NCI-H2171 treated with DMSO at 0.1 percent for 48 hours (cell line): ENCODE measurements at regions not wholly inside any gene's neighbourhood (a gene's known extent, or its start where the extent isn't known, plus 50 kb on each side); places are given as distances from the start of the nearest gene placed in this dataset.

Source experiments
- DNase-seq: peaks from one replicate; lab custom pipeline; 2025; lab: John Stamatoyannopoulos, UW

DNA sequence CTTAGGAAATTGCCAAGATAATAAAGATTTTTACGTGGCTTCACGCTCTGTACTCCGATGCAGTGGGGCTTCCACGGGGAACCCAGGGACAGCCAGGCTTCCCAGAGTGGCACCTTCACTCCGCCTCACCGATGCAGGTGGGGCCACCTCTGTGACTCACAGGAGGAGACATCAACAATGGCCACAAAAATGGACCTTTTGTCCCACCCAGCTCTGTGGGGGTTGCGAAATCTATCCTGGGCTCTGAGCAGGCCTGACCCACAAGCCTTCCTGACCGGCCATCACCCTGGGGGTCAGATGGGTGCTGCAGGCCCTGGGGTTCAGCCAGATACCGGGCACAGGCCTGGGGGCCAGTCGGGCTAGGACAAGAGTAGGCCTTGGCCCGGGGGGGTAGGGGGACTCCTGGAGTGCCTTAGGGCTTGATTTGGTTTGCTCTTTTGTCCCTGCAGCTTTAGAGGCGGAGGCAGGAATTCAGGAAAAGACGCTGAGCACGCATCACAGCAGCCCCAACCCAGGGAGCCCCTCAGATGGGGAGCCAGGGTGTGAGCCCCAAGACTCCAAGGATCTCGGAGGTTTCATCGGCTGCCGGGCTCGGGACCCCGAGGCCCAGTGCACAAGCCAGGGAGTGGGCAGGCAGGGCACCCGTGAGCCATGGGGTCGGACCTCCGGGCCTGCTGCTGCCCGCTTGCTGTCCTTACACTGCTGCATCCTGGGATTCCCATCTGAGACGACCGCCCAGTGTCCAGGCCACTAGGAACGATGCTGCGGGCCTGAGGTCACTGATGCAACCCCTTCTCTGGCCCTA, 136.5 kb upstream of the NKX1-1 start:
- no peak for DNase-seq

DNA sequence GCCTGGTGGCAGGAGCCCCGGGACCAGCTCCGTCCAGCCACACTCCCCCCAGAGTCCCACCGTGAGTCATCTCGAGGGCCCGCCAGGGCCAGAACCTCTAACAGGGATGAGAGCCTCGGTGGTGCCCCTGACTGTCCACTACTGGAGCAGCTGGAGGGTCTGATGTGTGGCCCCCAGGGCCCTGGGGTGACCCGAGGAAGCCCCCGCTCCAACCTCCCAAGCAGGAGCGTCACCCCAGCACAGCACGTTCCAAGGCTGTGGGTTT, 135.9 kb upstream of the NKX1-1 start:
- no peak for DNase-seq

DNA sequence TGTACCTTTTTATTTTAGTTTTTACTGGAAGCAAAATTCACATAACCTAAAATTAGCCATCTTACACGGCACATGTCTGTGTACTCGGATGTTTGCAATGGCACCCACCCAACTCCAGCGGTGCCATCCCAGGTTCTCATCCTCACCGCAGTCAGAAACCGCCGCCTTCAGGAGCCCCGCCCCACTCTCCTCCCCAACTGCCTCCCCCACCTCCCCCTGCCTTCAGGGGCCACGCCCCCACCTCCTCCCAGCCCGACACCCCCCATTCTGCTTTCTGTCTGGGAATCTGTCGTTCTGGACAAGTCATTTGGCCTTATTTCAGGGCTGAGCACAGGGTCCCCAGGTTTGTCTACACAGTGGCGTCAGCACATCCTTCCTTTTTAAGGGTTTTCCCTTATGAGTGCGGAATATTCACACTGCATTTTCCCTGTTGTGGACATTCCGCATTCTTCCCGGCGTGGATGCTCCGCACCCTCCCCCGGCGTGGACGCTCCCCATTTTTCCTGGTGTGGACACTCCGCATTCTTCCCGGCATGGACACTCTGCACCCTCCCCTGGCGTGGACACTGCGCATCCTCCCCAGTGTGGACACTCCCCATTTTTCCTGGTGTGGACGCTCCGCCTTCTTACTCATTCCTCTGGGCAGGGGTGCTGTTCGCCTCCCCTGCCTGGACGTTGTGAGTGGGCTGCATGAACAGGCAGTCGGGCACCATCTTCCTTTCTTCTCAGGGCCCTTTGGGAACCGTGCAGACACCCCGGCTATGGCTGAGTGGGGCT, 135.4 kb upstream of the NKX1-1 start:
- DNase-seq: no peak

DNA sequence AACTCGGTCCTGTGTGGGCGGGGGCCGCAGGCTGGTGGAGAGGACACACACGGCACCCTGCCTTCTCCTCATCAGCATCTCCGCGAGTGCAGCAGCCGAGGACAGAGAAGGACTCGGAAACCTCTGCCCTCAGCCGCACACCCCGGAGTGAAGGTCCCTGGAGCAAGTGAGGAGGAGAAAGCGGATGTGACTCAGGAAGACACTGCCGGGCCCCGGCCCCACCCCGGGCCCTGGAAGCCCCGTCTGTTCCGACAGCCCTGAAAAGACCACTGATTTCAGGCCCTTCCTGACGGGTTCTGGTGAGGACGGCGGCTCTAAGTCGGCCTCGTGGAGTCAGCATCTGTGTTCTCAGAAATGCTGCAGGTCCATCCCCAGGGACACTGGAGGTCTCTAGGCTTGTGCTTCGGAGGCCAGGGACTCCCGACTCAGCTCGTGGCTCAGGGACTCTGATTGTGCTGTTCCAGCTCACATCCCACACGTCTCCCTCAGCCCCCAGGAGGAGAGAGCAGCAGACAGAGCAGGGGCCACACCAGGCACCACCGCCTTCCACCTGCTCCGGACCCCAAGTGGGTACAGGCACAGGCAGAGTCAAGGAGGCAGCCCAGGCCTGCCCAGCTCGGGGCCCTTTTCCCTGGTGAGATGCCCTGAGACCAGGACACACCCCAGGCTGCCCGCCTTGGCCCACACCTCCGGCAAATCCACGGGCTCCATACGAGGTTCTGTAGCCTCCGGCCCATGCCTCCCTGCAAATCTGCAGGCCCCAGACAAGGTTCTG, 134.5 kb upstream of the NKX1-1 start:
- no peak for DNase-seq

DNA sequence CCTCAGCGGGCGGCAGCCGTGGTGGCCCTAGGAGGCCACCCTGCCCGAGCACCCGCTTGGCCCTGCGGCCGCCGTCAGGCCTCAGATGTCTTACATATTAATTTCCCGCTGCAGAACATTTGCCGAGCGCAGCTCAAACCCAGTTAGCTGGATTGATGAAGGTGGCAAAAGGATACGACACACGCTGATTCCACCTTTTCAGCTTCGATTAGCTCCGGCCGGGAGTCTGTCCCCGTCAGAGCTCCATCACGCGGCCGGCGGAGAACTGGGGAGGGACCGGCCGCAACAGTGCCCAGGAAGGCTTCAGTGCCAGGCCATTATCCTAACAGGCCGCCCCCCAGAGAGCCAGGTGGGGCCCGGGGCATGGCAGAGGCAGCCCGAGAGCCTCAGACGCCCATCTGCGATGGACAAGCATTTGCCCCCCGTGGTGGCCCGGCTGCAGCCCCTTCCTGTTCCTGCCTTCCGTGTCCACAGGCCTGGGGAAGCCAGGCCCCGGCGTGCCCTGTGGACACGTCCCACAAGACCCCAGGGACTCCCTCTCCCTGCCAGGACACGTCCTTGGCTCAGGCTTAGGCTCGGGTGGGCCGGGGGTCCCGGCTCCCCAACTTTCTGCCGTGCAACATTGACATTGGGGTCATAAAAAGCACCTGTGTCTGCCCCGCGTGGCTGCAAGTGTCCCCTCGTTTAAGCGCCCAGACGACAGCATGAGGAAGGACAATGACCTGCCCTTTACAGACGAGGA, 133.8 kb upstream of the NKX1-1 start:
- no peak for DNase-seq

DNA sequence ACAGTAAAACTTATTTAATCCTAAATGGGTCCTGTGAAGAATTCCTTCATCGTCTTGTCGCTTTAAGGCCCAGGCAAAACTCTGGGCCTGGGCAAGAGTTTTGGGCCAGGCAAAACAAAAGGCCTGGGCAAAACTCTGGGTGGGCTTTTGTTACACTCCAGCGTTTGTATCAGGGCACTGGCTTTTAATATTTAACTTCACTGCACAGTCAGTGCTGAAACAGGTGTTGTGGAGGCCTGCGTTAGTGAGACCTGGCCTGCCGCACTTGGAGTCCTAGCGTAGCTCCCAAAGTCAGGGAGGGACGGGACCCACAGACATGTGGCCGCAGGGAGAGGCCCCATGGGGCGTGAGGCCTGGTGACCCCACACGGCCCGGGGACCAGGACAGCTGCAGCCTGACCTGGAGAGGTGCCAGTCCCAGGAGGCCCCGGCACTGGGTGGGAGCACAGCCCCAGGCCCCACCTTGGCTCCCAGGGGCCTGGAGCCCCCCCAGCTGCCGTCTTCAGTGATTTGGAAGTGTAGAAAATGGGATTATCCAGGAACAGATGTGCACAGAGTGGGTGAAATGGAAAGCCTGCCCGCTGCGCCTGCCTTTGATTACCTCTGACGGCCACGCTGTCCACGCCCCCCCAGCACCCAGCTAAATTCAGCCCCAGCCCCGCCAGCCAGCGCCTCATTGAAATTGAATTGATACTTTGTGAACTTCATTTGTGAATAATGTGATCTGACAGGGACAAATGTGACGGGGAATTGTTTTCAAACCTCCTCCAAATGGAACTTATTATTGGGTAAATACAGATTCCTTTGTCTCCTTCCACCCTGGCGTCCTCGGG, 132.9 kb upstream of the NKX1-1 start:
- no peak for DNase-seq

DNA sequence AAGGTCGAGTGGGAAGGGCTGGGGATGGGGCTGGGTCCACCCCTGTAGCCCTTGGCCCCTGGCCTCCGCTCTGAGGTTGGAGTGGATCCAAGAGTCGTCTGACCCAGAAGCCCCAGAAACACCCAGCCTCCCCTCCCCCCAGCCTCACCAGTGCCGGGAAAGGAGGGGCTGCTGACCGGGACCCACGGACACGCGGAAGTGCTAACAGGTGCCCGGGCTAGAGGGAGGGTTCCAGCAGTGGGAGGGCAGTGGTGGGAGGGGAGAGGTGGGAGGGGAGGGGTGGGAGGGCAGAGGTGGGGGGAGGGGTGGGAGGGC, 131.8 kb upstream of the NKX1-1 start:
- DNase-seq: no peak

DNA sequence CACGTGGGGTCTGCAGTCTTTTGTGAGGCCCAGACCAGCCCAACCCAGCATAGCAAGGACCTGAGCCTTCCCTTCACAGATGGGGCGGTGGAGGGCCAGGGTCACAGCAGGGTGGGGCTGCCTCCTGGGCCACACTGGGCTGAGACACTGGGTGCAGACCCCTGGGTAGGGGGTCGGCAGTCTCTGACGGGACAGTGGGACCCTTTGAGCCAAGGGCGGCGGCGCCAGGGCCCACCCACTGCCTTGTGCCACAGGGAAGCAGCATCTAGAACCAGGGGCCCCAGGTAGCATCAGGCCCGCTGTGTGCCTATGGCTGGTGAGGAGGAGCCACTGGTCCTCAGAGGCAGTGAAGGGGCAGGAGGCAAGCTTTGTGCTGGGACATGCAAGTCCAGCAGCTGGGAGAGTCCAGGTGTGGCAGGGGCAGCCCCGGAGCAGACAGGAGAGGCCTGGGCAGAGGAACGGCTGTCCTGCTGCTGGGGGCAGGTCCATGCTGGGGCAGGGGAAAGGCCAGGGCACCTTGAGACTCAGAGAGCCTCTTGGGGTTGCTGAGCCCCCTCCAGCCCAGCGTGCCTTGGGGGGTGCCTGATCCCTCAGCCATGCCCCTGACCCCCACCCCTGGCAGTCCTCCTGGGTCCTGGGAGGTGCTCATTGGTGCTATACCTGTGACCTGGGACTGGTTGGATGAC, 131.3 kb upstream of the NKX1-1 start:
- no peak for DNase-seq

DNA sequence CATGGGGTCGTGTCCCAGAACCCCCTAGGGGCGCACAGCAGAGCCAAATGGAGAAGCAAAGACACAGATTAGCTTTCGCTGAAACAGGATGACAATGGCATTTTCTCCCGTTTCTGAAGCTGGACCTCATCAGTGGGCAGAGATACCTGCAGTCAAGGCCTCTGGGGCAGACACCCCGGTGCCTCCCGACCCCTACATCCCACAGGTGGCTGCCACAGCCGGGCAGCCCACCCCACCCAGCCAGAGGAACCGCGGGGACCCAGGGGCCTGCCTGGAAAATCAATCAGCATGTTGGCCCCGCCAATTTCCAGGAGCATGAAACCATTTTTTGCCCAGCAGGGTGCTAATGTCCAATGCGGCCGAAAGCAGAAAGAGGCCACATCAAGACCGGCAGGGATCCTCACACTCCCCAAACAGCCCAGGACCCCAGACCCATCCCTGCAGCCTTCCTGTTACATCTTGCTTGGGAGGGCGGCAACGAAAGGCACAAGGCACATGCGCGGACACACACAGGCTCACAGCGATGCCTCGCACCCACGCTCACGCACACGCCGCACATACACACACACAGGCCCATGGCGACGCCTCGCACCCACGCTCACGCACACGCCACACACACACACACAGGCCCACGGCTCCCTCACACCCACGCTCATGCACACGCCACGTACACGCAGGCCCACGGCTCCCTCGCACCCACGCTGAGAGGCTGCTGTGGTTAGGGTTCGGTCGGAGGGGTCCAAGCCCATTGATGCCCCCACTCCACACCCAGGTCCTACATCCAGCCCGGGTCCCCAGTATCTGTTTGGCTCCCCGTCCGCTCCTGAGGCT, 130.6 kb upstream of the NKX1-1 start:
- no peak for DNase-seq

DNA sequence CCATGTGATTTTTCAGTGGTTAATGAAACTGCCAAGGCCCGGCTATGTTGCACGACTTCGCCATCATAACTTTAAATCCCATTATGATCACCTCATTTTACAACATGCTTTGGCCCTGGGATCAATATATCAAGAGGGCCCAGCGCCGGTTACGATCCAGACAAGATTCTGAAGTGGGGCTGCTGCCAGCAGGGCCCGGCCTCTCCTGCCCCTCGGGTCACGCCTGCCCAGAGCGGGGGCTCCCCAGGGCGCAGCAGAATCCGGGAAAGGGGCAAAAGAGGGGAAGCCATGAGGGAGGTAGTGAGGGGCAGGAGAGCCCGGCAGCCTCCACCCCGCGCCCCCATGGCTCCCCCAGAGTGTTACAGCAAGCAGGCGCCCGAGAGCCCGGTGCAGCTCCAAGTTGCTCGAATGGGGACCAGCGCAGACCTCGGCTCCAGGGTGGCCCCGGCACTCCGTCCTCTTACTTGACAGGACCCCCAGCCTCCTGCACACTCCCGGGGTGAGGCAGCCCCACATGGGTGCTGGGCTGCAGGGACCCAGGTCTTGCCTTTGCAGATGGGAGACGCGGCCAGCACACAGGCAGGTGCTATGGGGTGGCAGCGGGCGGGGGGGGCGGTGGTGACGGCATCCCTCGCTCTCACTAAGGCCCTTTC, 129.8 kb upstream of the NKX1-1 start:
- no peak for DNase-seq

DNA sequence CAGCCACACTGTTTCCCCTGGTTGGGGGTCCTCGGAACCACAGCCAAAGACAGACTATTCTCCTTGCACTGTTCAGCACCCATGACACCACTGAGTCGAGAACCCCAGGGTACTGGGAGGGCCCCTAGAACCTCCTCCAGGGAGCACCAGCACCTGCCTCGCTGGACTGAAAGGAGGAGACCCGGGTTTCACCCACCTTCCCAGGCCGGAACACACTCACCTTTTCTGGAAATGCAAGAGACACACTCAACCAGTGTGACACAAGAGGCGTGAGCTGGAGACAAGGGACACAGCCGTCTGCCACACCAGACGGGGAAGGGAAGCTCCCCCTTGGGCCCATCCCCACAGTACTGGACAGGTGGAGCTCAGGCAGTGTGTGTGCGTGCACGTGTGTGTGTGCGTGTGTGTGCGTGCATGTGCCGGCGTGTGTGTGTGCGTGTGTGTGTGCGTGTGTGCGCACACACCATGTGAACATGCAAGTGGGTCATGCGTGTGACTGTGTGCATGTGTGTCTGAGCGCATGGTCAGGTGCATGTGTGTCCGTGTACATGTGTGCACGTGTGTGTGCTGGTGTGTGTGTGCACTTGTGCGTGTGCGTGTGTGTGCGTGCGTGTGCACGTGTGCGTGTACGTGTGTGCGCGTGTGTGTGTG, 128.8 kb upstream of the NKX1-1 start:
- no peak for DNase-seq

DNA sequence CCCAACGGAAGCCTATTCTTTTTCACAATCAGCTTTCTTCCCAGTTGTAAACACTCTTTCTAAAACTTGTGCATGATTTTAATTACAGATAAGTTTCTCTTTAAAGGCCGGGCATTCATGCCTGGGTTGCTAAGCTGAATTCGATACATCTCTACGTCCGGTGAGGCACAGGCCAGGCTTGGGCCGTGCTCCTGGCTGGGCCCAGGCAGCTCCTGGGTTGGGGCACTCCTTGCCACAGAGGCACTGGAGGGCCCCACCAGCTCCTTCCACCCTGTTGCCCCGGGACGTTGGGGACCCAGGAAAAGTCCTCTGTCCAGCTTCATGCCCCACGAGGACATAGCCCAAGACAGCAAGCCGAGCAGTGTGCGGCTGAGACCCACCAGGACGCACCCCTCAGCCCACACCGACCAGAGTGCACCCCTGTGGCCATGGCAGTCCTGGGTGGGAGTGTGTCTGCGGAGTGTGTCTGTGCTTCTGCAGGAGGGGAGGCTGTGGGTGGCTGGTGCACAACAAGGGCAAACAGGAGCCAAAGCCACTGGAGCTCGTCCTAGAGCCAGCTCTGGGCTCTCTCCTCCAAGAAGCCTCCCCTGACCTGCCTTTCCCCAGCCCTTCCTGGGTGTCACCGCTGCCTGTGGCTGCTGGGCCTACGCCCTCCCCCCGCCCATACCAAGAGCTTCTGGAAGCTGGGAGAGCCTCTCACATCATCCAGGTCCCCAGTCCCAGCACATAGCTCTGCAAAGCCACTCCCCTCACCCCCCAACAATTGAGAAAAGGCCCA, 128.0 kb upstream of the NKX1-1 start:
- DNase-seq: no peak

DNA sequence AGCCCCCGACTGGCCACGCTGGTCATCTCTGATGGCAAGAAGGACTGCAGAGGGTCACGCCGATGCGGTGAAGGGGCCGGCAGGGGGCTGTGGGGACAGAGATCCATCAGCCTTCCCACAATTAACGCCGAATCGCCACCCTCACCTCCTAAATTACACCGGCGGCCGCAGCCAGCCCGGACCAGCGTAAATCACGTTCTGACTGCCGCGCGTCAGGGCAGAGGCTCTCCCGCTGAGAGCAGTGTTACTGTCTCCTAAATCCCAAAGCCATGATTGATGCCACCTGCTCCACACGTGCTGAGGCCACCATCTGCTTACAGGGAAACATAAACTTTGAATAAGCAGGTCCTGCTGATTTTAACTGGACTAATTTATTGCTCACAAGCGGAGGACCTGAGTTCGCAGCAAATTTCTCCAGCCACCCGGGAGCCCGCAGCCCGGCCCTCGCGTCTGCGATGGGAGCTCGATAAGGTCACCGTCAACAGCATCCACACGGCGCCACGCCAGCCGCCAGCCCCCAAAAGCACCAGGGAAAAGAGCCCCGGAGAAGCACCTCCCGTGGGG, 127.3 kb upstream of the NKX1-1 start:
- DNase-seq: no peak

DNA sequence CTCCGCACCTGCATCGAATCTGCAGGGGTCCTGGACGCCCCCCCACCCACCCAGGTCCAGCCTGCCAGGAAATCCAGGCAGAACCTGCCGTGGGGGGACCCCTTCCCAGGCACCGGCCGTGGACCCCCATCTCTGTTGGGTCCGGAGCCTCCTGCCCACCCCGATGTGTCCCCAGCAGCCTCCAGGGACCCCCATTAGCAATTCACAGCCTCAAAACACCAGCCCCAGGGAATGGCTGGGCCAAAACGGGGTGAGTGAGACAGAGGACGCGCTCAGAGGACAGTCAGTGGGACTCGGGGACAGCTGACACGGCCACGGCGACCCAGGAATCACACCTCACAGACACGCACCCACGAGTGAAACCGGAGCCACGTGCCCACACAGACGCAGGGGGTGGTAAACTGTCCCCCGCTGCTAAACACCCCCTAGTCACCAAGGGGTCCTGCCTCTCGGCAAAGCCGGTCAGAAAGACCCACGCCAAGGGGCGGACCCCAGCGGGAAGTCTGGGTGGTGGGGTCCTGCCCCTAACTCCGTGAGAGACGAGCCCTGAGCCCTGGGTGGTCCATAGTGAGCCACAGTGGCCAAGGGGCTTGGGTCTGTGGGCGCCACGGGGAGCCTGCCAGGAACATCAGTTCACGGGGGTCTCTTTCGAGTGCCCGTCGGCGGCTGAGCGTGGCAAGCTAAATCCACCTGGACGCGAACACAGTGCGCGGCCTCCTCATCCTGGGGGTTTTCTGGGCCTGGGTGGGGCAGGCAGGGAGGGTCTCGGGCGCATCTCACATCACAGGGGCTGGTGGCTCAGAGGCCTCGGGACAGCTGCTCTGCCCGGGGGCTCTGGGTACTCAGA, 126.5 kb upstream of the NKX1-1 start:
- DNase-seq: no peak

DNA sequence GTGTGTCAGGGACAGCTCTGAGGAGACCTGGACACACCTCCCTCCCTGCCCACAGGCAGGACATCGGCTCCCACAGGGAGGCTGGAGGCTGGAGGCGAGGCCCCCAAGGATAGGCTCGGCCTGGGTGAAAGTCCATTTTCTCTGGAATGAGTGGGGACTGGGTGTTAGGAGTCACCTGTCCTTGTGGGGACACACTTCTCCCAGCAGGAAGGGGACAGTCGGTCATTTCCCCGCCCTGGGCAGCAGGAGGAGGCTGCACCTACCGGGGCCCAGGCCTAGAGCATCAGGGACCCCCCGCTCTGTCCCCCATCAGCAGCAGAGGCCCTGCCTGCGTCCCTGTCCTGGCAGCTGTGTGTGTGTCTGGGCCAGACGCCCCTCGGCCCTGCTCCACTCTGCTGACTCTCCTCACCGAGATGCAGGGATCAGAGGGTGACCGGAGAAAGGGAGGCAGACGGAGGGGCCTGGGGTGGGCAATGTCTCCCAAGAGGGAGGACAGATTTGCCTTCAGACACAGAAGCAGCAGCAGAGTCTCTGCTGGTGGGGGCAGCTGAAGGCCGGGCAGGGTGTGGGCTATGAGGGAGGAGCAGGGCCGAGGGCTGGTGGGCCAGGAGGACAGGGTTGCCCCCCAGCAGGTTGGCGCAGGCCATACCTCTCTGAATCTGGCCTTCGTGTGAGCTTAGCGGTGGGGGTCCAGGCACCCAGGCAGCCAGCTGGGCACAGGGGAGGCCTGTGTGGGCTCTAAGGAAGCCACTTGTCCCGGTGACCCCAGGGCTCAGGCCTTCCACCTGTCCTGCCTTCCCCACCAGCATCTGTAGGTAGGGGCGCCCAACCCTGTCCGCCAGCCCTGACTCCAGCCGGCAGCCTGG, 125.7 kb upstream of the NKX1-1 start:
- no peak for DNase-seq

DNA sequence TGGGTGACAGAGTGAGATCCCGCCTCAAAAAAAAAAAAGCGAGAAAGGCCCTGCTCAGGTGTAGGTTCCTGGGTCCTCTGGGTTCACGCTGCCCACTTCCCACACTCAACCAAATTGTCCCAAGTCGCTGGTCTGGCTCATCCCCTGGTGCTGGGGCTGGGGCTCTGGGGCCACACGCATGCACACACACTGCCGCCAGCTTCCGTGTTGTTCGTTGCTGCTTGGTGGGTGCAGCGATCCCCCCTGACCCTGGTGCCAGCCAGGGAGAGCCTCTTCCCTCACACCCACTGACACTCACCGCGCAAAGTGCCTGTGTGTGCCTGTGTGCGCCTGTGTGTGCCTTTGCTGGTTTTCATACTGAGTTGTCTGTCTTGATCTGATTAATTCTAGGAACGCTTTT, 124.1 kb upstream of the NKX1-1 start:
- DNase-seq: no peak
